ENCODE measurements at regions not wholly inside any gene's neighbourhood (a gene's known extent, or its start where the extent isn't known, plus 50 kb on each side); places are given as distances from the start of the nearest gene placed in this dataset.

DNA sequence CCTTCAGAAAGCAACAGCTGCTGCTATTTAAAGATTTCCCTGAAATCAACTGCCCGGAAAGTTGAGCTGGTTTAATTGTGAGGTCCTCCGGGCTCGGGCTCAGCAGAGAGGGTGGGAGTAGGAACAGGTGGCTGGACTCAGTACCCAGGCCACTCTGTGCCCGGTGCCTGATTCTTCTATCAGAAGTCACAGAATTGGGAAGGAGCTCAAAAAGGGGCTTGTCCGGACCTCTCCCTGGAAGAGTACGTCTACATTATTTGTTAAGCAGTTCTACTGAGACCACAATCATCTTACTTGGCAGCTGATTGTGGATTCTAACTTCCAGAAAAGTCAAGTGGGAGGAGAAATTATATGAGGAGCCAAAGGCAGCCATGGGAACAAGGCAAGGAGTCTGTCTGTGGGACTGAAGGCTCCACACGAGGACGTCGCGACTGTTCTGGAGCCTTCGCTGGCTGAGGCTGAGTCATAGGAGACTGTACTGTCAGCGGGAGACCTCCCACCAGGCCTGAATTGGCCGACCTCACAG is 91.7 kb upstream of the ANKRD10 start:
- no peak for TF ChIP-seq CTCF (IDR thresholded peaks at IDR 0.05)
- no peak for TF ChIP-seq POLR2A (IDR thresholded peaks at IDR 0.05)
